AG09319 (cell line): ENCODE measurements at regions not wholly inside any gene's neighbourhood (a gene's known extent, or its start where the extent isn't known, plus 50 kb on each side); places are given as distances from the start of the nearest gene placed in this dataset.

Source experiments
- DNase-seq: peaks from one replicate; pipeline ENCODE4 v3.0.0-alpha.2; 2010; ENCODE audit warnings: low read depth; ENCODE audit errors: extremely low read depth
- CTCF ChIP-seq: IDR thresholded peaks from 2 replicates; pipeline ENCODE4 v1.5.1; 2011; ENCODE audit warnings: low read depth, mild to moderate bottlenecking, inconsistent platforms, low read length, moderate library complexity

- DNase-seq = no peak
- TF ChIP-seq CTCF = no peak
Observed at GRCh38 chr5:121526908-121527307, 324.8 kb upstream of the FTMT start.

- DNase-seq = no peak
- no peak for TF ChIP-seq CTCF
Observed at GRCh38 chr5:121533814-121534213, 317.9 kb upstream of the FTMT start.

GRCh38 chr5:121550989-121551388 is 300.7 kb upstream of the FTMT start:
- DNase-seq = no peak
- TF ChIP-seq CTCF = no peak

- no peak for TF ChIP-seq CTCF
- no peak for DNase-seq
Observed at GRCh38 chr5:121559832-121560231, 291.9 kb upstream of the FTMT start.

- TF ChIP-seq CTCF = no peak
- no peak for DNase-seq
Observed at GRCh38 chr5:121572061-121572460, 279.6 kb upstream of the FTMT start.

- DNase-seq = no peak
- TF ChIP-seq CTCF = no peak
Observed at GRCh38 chr5:121573721-121574382, 277.8 kb upstream of the FTMT start.

- DNase-seq = no peak
- no peak for TF ChIP-seq CTCF
Observed at GRCh38 chr5:121581588-121581987, 270.1 kb upstream of the FTMT start.
